Stomach (tissue), 4 donors: ENCODE measurements at regions not wholly inside any gene's neighbourhood (a gene's known extent, or its start where the extent isn't known, plus 50 kb on each side); places are given as distances from the start of the nearest gene placed in this dataset.
"Not testable (repeated sequence)": the region's sequence is repeated elsewhere in the genome, so short reads cannot be mapped to it uniquely, and the experiment has no call there.

Experiments used
- CTCF ChIP-seq, 7 experiments: fragments of 450-650 bp in 4 of 7; fragments of 200-600 bp in 3 of 7; sonication (generic) in 3 of 7; IDR thresholded peaks; one replicate each; pipeline ENCODE4 v1.5.1; 2016 to 2019; ENCODE audit warnings: antibody characterized with exemption in 7 of 7, control low read depth in 2 of 7, mild to moderate bottlenecking in 1 of 7
- EP300 ChIP-seq: sonication (generic); formaldehyde crosslinking; IDR thresholded peaks from one replicate; pipeline ENCODE4 v1.6.1; 2017; ENCODE audit warnings: antibody characterized with exemption
- POLR2AphosphoS5 ChIP-seq, 3 donors: sonication (generic); formaldehyde crosslinking; IDR thresholded peaks; one replicate each; pipeline ENCODE4 v1.6.1; 2016; ENCODE audit warnings: antibody characterized with exemption in 3 of 3

- TF ChIP-seq CTCF (IDR thresholded peaks at IDR 0.05); EP300; POLR2AphosphoS5 (IDR thresholded peaks at IDR 0.05): not testable (repeated sequence)
Measured at GRCh38 chr21:6579801-6580200, 3941.6 kb upstream of the TPTE start.
